Neural cell (in vitro differentiated cells): ENCODE measurements at regions not wholly inside any gene's neighbourhood (a gene's known extent, or its start where the extent isn't known, plus 50 kb on each side); places are given as distances from the start of the nearest gene placed in this dataset.

Experiments
- H2AFZ ChIP-seq: fragments of 200-600, 300-800 bp; sonication (generic), shearing (Covaris generic); 2 replicates; pipeline ENCODE4 v1.6.0; 2014; ENCODE audit warnings: low read depth, mild to moderate bottlenecking, antibody characterized with exemption, low read length, moderate library complexity
- H3F3A ChIP-seq: fragments of 200-600 bp; shearing (Covaris generic); 2 replicates; pipeline ENCODE4 v1.6.1; 2016; ENCODE audit warnings: mild to moderate bottlenecking, moderate library complexity, mixed read lengths, antibody characterized with exemption, low read length; ENCODE audit not compliant: insufficient read depth, poor library complexity, severe bottlenecking
- H3K27ac ChIP-seq: fragments of 200-600, 300-800 bp; sonication (generic), shearing (Covaris generic); 2 replicates; pipeline ENCODE4 v1.5.1; 2014; ENCODE audit warnings: mild to moderate bottlenecking, low read length, moderate library complexity
- H3K27me3 ChIP-seq: fragments of 300-800, 200-600 bp; sonication (generic), shearing (Covaris generic); 2 replicates; pipeline ENCODE4 v1.6.0; 2014; ENCODE audit warnings: mild to moderate bottlenecking, low read depth, low read length, moderate library complexity; ENCODE audit not compliant: insufficient read depth
- H3K36me3 ChIP-seq: fragments of 300-800, 200-600 bp; sonication (generic), shearing (Covaris generic); 2 replicates; pipeline ENCODE4 v1.5.1; 2014; ENCODE audit warnings: mild to moderate bottlenecking, antibody characterized with exemption, low read length, moderate library complexity; ENCODE audit not compliant: insufficient read depth
- H3K4me2 ChIP-seq: fragments of 300-800, 200-600 bp; sonication (generic), shearing (Covaris generic); 2 replicates; pipeline ENCODE4 v1.6.0; 2014; ENCODE audit warnings: mild to moderate bottlenecking, low read length
- H3K4me3 ChIP-seq: fragments of 300-800, 200-600 bp; sonication (generic), shearing (Covaris generic); 2 replicates; pipeline ENCODE4 v1.5.1; 2014; ENCODE audit warnings: mild to moderate bottlenecking, low read length, moderate library complexity
- H3K79me2 ChIP-seq: fragments of 200-600 bp; shearing (Covaris generic); replicated peaks from 2 replicates; pipeline ENCODE4 v1.6.0; 2014; ENCODE audit warnings: mild to moderate bottlenecking, low read length, moderate library complexity; ENCODE audit not compliant: insufficient read depth
- H3K9ac ChIP-seq: fragments of 300-800, 200-600 bp; sonication (generic), shearing (Covaris generic); 2 replicates; pipeline ENCODE4 v1.6.1; 2016; ENCODE audit warnings: mild to moderate bottlenecking, low read length, mixed read lengths
- H3K9me2 ChIP-seq: fragments of 200-600 bp; shearing (Covaris generic); 2 replicates; pipeline ENCODE4 v1.6.1; 2016; ENCODE audit warnings: mild to moderate bottlenecking, low read length, mixed read lengths; ENCODE audit not compliant: insufficient read depth
- H3K9me3 ChIP-seq: fragments of 200-600, 300-800 bp; sonication (generic), shearing (Covaris generic); 2 replicates; pipeline ENCODE4 v1.6.1; 2016; ENCODE audit warnings: mild to moderate bottlenecking, mixed run types, low read length, moderate library complexity, mixed read lengths
- H4K20me1 ChIP-seq: fragments of 200-600 bp; shearing (Covaris generic); 2 replicates; pipeline ENCODE4 v1.6.1; 2016; ENCODE audit warnings: mild to moderate bottlenecking, mixed run types; ENCODE audit not compliant: insufficient read depth
- EP300 ChIP-seq: fragments of 450-650 bp; conservative IDR thresholded peaks from 2 replicates; pipeline ENCODE4 v1.6.1; 2014; ENCODE audit warnings: antibody characterized with exemption, mild to moderate bottlenecking, moderate library complexity; ENCODE audit not compliant: poor library complexity, severe bottlenecking
- EZH2 ChIP-seq: fragments of 200-600, 300-800 bp; shearing (Covaris generic), sonication (generic); IDR thresholded peaks from 2 replicates; pipeline ENCODE4 v1.6.1; 2014; ENCODE audit warnings: antibody characterized with exemption, low read length, borderline replicate concordance, mild to moderate bottlenecking; ENCODE audit not compliant: insufficient read depth, poor library complexity, severe bottlenecking
- MXI1 ChIP-seq: fragments of 450-650 bp; conservative IDR thresholded peaks from 2 replicates; pipeline ENCODE4 v1.6.1; 2014; ENCODE audit warnings: antibody characterized with exemption, mild to moderate bottlenecking; ENCODE audit not compliant: poor library complexity, severe bottlenecking
- POLR2AphosphoS5 ChIP-seq: IDR thresholded peaks from 2 replicates; pipeline ENCODE4 v1.6.1; 2012
- RAD21 ChIP-seq: fragments of 450-650 bp; conservative IDR thresholded peaks from 2 replicates; pipeline ENCODE4 v1.6.1; 2014; ENCODE audit warnings: antibody characterized with exemption, mild to moderate bottlenecking, moderate library complexity
- REST ChIP-seq: IDR thresholded peaks from 2 replicates; pipeline ENCODE4 v1.6.1; 2012; ENCODE audit warnings: borderline replicate concordance
- SMC3 ChIP-seq: fragments of 450-650 bp; conservative IDR thresholded peaks from 2 replicates; pipeline ENCODE4 v1.6.1; 2014; ENCODE audit warnings: antibody characterized with exemption, mild to moderate bottlenecking, moderate library complexity; ENCODE audit not compliant: poor library complexity
- TAF1 ChIP-seq: IDR thresholded peaks from 2 replicates; pipeline ENCODE4 v1.6.1; 2012; ENCODE audit warnings: low read depth
- TF ChIP-seq, protein P1 (sequence below): fragments of 450-650 bp; IDR thresholded peaks from 2 replicates; pipeline ENCODE4 v1.5.1; 2014; ENCODE audit warnings: antibody characterized with exemption, mild to moderate bottlenecking, moderate library complexity; ENCODE audit not compliant: poor library complexity, severe bottlenecking

GRCh38 chr3:106263011-106263410, 394.2 kb upstream of the CBLB start:
- Histone ChIP-seq H3K36me3 (no peaks in the 10 kb centered on the region), H3K4me3 (no peak overlapping the region), H3F3A (no peaks in the 10 kb centered on the region), H4K20me1 (no peaks in the 10 kb centered on the region), H3K4me2 (no peak overlapping the region), H3K9ac (no peak overlapping the region), H3K9me3 (no peaks in the 10 kb centered on the region), H3K27me3 (no peaks in the 10 kb centered on the region), H3K27ac (no peak overlapping the region), H3K9me2 (no peaks in the 10 kb centered on the region), H3K79me2 (no peaks in the 10 kb centered on the region), H2AFZ (no peak overlapping the region)
- no peak for TF ChIP-seq EP300
- no peak for TF ChIP-seq SMC3
- no peak for TF ChIP-seq MXI1
- TF ChIP-seq POLR2AphosphoS5 = no peak
- no peak for TF ChIP-seq TAF1

GRCh38 chr3:106263546-106263945, 394.7 kb upstream of the CBLB start:
- no peaks in the 10 kb centered on the region for H3K9me3 ChIP-seq
- no peak overlapping the region for H2AFZ ChIP-seq
- H3K27ac ChIP-seq = no peak overlapping the region
- no peak overlapping the region for H3K4me3 ChIP-seq
- no peak for TF ChIP-seq POLR2AphosphoS5
- TF ChIP-seq MXI1 = no peak
- TF ChIP-seq RAD21 = no peak
- TF ChIP-seq EZH2 = no peak
- no peak for TF ChIP-seq REST
- TF ChIP-seq EP300 = no peak
- TF ChIP-seq, protein P1, sequence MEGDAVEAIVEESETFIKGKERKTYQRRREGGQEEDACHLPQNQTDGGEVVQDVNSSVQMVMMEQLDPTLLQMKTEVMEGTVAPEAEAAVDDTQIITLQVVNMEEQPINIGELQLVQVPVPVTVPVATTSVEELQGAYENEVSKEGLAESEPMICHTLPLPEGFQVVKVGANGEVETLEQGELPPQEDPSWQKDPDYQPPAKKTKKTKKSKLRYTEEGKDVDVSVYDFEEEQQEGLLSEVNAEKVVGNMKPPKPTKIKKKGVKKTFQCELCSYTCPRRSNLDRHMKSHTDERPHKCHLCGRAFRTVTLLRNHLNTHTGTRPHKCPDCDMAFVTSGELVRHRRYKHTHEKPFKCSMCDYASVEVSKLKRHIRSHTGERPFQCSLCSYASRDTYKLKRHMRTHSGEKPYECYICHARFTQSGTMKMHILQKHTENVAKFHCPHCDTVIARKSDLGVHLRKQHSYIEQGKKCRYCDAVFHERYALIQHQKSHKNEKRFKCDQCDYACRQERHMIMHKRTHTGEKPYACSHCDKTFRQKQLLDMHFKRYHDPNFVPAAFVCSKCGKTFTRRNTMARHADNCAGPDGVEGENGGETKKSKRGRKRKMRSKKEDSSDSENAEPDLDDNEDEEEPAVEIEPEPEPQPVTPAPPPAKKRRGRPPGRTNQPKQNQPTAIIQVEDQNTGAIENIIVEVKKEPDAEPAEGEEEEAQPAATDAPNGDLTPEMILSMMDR = no peak
- TF ChIP-seq TAF1 = no peak
- no peak for TF ChIP-seq SMC3
- H3K9ac ChIP-seq = no peak overlapping the region
- no peak overlapping the region for H3K4me2 ChIP-seq
- H3K36me3 ChIP-seq = no peaks in the 10 kb centered on the region
- H3F3A ChIP-seq = no peaks in the 10 kb centered on the region
- H3K27me3 ChIP-seq = no peaks in the 10 kb centered on the region
- no peaks in the 10 kb centered on the region for H3K79me2 ChIP-seq
- H4K20me1 ChIP-seq = no peaks in the 10 kb centered on the region
- no peaks in the 10 kb centered on the region for H3K9me2 ChIP-seq

GRCh38 chr3:106265704-106266103, 396.9 kb upstream of the CBLB start:
- TF ChIP-seq TAF1 = no peak
- TF ChIP-seq, protein P1 = no peak
- TF ChIP-seq EZH2 = no peak
- no peak for TF ChIP-seq EP300
- TF ChIP-seq SMC3 = no peak
- no peak for TF ChIP-seq MXI1
- TF ChIP-seq RAD21 = no peak
- TF ChIP-seq POLR2AphosphoS5 = no peak
- TF ChIP-seq REST = no peak
- no peaks in the 10 kb centered on the region for H3F3A ChIP-seq
- H3K27ac ChIP-seq = no peak overlapping the region
- H2AFZ ChIP-seq = no peak overlapping the region
- no peaks in the 10 kb centered on the region for H4K20me1 ChIP-seq
- no peaks in the 10 kb centered on the region for H3K27me3 ChIP-seq
- H3K9me2 ChIP-seq = no peaks in the 10 kb centered on the region
- no peaks in the 10 kb centered on the region for H3K79me2 ChIP-seq
- no peak overlapping the region for H3K9ac ChIP-seq
- H3K36me3 ChIP-seq = no peaks in the 10 kb centered on the region
- H3K4me2 ChIP-seq = no peak overlapping the region
- H3K4me3 ChIP-seq = no peak overlapping the region
- no peaks in the 10 kb centered on the region for H3K9me3 ChIP-seq
